ENCODE measurements at regions not wholly inside any gene's neighbourhood (a gene's known extent, or its start where the extent isn't known, plus 50 kb on each side); places are given as distances from the start of the nearest gene placed in this dataset.
"Not testable (repeated sequence)": the region's sequence is repeated elsewhere in the genome, so short reads cannot be mapped to it uniquely, and the experiment has no call there.

- no peak for DNase-seq (ENCODE audit: low read depth)
These were observed 231.3 kb upstream of the FERD3L start for GRCh38 chr7:19376538-19376937.

DNA sequence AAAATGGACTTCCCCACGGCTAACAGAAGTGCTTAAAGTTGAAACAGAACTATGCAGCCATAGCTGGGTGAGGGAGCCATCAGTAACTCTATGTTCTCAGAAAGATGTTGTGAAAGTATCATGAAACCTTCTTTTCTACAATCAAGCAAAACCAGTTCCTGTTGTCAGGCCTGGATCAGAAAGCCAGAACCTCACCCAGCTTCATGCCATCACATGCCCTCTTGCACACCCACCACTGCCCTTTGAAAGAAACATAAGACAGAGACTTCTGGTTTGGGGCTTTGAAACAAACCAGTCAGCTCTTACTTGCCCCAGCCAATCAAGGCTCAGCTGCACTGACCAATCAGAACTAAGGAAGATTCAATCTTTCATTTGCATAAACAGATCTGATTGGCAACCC, 230.8 kb upstream of the FERD3L start:
- no peak for DNase-seq (ENCODE audit: low read depth)

GRCh38 chr7:19373334-19373733, 228.1 kb upstream of the FERD3L start:
- no peak for DNase-seq (ENCODE audit: low read depth)

DNA sequence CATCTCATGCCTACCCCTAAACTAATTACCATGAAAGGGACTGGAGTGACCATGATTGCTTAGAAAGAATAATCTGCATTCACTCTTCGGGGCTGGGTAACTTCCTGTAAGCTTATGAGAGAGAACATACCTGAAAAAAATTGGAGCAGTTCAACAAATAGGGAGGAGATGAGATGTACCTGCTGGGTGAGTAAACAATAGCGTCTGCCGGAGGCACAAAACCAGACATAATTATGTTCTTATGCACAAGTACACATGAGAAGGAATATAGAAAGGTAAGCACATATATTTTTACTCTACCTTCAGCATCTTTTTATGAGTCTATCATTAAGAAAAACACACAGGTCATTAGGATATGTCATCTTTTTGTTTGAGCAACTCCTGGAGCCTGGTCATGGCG, 224.6 kb upstream of the FERD3L start:
- no peak for DNase-seq (ENCODE audit: low read depth)

- DNase-seq (ENCODE audit: low read depth) = no peak
These were observed 224.0 kb upstream of the FERD3L start for GRCh38 chr7:19369182-19369581.

- DNase-seq (ENCODE audit: low read depth) = no peak
These were observed 223.3 kb upstream of the FERD3L start for GRCh38 chr7:19368491-19368925.

DNA sequence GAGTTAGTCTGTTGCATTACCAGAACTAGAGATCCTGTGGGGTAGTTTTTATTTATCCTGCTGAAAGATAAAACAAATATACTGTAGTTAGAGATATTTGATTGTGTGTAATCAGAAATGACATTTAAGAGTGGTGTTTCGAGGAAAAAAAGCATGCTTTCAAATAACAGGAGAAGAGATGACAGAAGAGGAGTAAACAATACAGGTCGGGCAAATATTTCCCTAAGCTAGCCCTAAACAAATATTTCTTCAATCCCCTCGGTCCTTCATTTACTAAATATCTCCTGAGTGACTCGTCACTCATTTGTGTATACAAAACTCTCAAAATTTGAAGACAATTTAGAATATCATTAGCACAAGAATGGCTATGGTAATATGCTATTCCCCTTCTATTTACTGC, 219.7 kb upstream of the FERD3L start:
- no peak for DNase-seq (ENCODE audit: low read depth)

GRCh38 chr7:19362099-19362498, 216.9 kb upstream of the FERD3L start:
- peak; percentile 15 for DNase-seq (ENCODE audit: low read depth)

DNA sequence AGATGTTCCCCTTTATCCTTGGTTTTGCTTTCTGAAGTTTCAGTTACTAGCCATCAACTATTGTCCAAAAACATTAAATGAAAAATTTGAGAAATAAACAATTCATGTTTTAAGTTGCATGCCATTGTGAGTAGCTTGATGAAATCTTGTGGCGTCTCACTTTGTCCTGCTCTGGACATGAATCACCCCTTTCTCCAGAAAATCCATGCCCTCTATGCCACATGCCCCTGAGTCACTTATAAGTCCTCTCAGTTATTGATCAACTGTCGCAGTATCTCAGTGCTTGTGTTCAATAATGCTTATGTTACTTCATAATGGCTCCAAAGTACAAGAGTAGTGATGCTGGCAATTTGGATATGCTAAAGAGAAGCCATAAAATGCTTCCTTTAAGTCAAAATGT, 208.0 kb upstream of the FERD3L start:
- peak; percentile 25 for DNase-seq (ENCODE audit: low read depth)

GRCh38 chr7:19352305-19352695, 207.1 kb upstream of the FERD3L start:
- peak; percentile 19 for DNase-seq (ENCODE audit: low read depth)

GRCh38 chr7:19351341-19352304, 206.4 kb upstream of the FERD3L start:
- DNase-seq (ENCODE audit: low read depth) = no peak

GRCh38 chr7:19339512-19339911, 194.3 kb upstream of the FERD3L start:
- DNase-seq (ENCODE audit: low read depth) = no peak

- DNase-seq (ENCODE audit: low read depth) = not testable (repeated sequence)
These were observed 193.3 kb upstream of the FERD3L start for GRCh38 chr7:19338512-19338911.

GRCh38 chr7:19336836-19337383, 191.7 kb upstream of the FERD3L start:
- DNase-seq (ENCODE audit: low read depth) = no peak

DNA sequence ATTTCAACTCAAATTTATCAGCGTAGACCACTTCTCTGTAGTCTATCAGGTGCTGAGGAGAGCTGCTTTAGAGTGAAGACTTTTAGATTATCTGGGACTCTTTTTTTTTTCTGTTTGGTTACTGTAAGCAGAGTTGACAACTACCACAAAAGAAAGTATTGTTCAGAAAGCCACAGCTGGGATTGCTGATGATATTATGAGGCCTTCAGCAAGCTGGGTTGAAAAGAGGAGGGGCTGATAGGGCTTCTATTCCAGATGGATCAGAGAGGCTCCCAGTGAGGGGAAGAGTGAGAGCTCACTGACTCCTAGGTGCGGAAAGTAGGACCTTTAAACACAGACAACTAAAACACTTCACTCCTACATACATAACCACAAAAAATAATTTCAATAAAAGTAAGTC, 188.5 kb upstream of the FERD3L start:
- DNase-seq (ENCODE audit: low read depth) = no peak

GRCh38 chr7:19327018-19327417, 181.8 kb upstream of the FERD3L start:
- DNase-seq (ENCODE audit: low read depth) = peak; percentile 6

DNA sequence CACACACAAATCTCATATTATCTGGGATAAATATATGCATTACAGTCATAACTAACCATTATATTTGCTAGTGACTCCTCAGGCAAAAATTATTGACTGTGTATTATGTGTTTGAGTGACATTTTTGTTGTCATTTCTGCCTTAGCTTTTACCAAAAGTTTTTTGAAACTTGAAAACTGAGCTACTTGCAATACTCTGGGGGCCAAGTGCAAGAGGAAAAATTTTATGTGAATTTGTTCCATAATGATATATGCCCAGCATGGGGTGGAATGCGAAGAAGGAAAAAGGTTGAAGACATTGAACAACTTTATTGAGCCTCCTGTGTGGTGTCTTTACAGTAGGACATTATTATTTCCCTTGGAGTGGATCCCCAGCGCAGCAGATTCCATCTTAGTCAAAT, 176.8 kb upstream of the FERD3L start:
- no peak for DNase-seq (ENCODE audit: low read depth)

DNA sequence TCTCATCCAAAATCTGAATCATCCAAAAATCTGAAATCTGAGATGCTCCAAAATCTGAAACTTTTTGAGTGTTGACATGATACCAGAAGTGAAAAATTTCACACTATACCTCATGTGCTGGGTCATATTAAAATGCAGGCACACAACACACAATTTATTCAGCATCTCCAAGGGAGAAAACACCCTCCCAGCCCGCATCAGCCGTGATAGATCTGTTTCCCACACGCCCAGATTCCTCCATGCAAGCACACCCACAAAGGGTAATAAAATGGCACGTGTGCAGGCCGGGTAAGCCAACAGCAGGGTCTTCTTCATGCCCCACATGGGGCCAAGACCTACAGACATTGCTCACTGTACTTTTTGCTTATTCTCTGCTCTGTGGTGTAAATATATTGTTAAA, 173.1 kb upstream of the FERD3L start:
- DNase-seq (ENCODE audit: low read depth) = no peak

DNA sequence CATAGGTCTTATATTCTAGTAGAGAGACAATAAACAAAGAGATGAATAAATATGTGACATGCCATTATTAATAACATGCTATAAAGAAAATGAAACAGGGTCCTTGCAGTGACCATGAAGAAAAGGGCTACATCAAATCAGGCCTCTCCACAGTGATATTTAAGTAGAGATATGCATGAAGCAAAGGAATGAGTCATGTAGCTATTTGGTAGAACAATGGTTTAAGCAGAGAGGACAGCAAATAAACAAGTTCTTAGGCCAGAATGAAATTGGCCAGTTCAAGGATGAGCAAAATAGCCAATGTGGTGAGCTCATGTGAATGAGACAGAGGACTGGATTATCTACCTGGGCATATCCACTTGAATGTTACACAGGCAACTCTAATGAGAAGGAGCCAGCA, 172.2 kb upstream of the FERD3L start:
- DNase-seq (ENCODE audit: low read depth) = peak; percentile 4

GRCh38 chr7:19312416-19312815, 167.2 kb upstream of the FERD3L start:
- DNase-seq (ENCODE audit: low read depth) = no peak

DNA sequence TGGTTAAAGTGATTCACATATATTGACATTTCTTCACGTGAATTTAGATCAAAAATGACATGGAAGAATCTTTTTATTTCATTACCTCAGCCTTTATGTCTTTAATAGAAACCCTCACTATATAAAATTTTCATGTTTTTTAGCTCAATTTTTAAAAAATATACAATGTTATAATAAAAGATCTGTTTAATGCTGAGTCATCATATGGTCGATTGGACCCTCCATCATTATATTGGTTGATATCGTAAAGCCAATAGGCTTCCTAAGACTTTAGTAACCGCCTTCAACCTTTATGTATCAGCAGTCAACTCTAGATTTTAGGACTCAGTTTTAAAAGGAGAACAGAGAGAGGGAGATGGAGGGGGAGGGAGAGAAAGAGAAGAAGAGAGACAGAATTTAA, 162.3 kb upstream of the FERD3L start:
- no peak for DNase-seq (ENCODE audit: low read depth)

DNA sequence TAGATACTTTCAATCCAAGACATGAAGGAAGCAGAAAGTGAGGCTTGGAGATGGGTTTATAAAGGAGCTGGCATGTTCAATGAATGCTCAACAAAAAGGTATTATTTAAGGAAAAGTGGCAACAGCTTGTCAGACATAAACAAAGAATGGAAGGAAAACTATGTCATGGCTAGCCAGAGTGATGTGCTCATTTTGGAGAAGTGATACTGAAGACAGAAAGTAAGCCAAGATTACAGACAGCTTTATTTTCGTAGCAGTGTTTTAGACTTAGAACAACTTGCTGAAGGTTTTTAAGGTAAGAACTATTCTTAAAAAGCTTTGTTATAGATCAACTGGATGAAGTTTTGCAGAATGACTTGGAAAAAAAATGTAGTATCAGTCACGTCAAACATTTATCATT, 160.5 kb upstream of the FERD3L start:
- DNase-seq (ENCODE audit: low read depth) = no peak

- DNase-seq (ENCODE audit: low read depth) = no peak
These were observed 158.9 kb upstream of the FERD3L start for GRCh38 chr7:19304086-19304485.
